Fibroblast of lung (primary cell): ENCODE measurements at regions not wholly inside any gene's neighbourhood (a gene's known extent, or its start where the extent isn't known, plus 50 kb on each side); places are given as distances from the start of the nearest gene placed in this dataset.

ENCODE experiments used
- DNase-seq, 2 donors: peaks; one replicate each; pipeline versions ENCODE4 v3.0.0 to v3.0.0-alpha.2; 2010; ENCODE audit warnings: low read depth in 2 of 2
- H2AFZ ChIP-seq: 2 replicates; pipeline ENCODE4 v1.5.1; 2012; ENCODE audit warnings: low read length, control low read depth, inconsistent platforms
- H3K27ac ChIP-seq: 2 replicates; pipeline ENCODE4 v1.5.1; 2011; ENCODE audit warnings: low read length, control low read depth; ENCODE audit not compliant: insufficient read depth
- H3K27me3 ChIP-seq: 2 replicates; pipeline ENCODE4 v1.5.1; 2011; ENCODE audit warnings: mild to moderate bottlenecking, low read length; ENCODE audit not compliant: control insufficient read depth, insufficient read depth
- H3K36me3 ChIP-seq: 2 replicates; pipeline ENCODE4 v1.5.1; 2011; ENCODE audit warnings: low read length; ENCODE audit not compliant: control insufficient read depth, insufficient read depth
- H3K4me1 ChIP-seq: 2 replicates; pipeline ENCODE4 v1.5.1; 2011; ENCODE audit warnings: low read length; ENCODE audit not compliant: control insufficient read depth, insufficient read depth; ENCODE audit errors: extremely low read depth
- H3K4me2 ChIP-seq: 2 replicates; pipeline ENCODE4 v1.5.1; 2011; ENCODE audit warnings: low read length, control low read depth; ENCODE audit not compliant: insufficient read depth; ENCODE audit errors: extremely low read depth
- H3K4me3 ChIP-seq, 4 experiments: fragments of 200-600 bp in 1 of 4; sonication (generic) in 1 of 4; replicated peaks in 1 of 4; 2 replicates each; pipeline ENCODE4 v1.5.1; 2011 to 2016; ENCODE audit warnings: low read length in 4 of 4, low read depth in 3 of 4, mild to moderate bottlenecking in 3 of 4, control low read depth in 2 of 4, inconsistent platforms in 1 of 4, mixed read lengths in 1 of 4; ENCODE audit not compliant: insufficient read depth in 1 of 4; ENCODE audit errors: control extremely low read depth in 1 of 4
- H3K79me2 ChIP-seq: 2 replicates; pipeline ENCODE4 v1.5.1; 2012; ENCODE audit warnings: mild to moderate bottlenecking, low read length, inconsistent platforms; ENCODE audit not compliant: control insufficient read depth, insufficient read depth
- H3K9ac ChIP-seq: 2 replicates; pipeline ENCODE4 v1.5.1; 2011; ENCODE audit warnings: mild to moderate bottlenecking, low read length, control low read depth; ENCODE audit not compliant: insufficient read depth
- H3K9me3 ChIP-seq: 2 replicates; pipeline ENCODE4 v1.5.1; 2012; ENCODE audit warnings: low read depth, low read length; ENCODE audit not compliant: control insufficient read depth, insufficient read depth
- H4K20me1 ChIP-seq: 2 replicates; pipeline ENCODE4 v1.5.1; 2011; ENCODE audit warnings: low read length; ENCODE audit not compliant: control insufficient read depth, insufficient read depth; ENCODE audit errors: extremely low read depth
- EZH2 ChIP-seq: IDR thresholded peaks from 2 replicates; pipeline ENCODE4 v1.5.1; 2012; ENCODE audit warnings: low read length, control low read depth, mild to moderate bottlenecking; ENCODE audit errors: missing control alignments
- TF ChIP-seq, protein P1 (sequence below), 2 donors: IDR thresholded peaks in 1 of 2; conservative IDR thresholded peaks in 1 of 2; 1 replicate in 1 of 2; 2 replicates in 1 of 2; pipeline ENCODE4 v1.5.1; 2011 to 2012; ENCODE audit warnings: low read length in 2 of 2, control low read depth in 1 of 2, inconsistent platforms in 1 of 2, low read depth in 1 of 2, mild to moderate bottlenecking in 1 of 2

DNA sequence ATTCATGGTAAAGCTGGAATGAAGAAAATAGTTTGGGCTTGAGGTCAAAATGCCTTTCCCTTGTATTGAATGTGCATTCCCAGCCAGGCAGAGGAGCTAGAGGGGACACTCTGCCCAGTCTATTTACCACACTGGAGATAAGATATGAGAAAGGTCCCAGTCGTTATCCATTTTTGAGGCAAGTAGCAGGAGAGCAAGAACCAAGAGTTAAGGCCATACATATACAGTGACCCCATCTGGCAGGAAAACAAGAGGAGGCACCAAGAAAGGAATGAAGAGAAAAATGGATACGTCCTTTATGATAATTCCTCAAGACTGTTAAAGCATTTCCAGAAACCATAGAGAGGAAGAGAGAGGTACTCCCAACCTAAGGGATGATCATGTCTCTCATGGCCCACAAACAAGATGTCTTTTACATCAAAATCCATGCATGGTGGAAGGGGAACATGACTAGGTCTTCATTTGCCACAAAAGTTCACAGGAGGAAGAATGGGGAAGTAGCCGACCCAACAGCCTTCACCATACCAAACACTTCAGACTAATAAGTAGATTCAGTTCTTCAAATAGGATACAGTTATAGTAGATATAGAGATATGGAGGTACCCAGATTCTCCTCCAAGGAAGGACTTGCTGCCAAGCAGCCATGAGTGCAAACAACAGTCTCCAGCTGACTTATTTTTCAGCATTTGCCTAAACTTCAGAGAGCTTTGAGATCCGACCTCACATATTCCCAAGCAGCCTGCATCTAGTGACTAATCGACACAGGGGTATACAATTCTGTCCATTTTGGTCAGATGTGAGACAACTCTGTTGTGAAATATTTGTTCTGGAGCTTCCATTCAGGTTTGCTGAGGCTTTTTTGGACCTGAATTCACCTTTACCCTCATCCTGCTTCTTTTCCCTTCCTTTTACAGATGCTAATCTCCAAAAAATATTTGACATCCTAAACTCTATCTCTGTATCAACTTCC is 61.1 kb upstream of the CCDC71L start:
- Histone ChIP-seq H3K27ac (no peak overlapping the region), H2AFZ (no peak overlapping the region), H3K9ac (no peak overlapping the region), H3K4me3 (no peak overlapping the region), H3K27me3 (no peaks in the 10 kb centered on the region), H4K20me1 (no peaks in the 10 kb centered on the region), H3K36me3 (no peaks in the 10 kb centered on the region), H3K4me2 (no peak overlapping the region), H3K79me2 (no peaks in the 10 kb centered on the region), H3K4me1 (peaks cover 12% of the 10 kb centered on the region), H3K9me3 (no peaks in the 10 kb centered on the region)
- TF ChIP-seq EZH2 = no peak
- TF ChIP-seq, protein P1, sequence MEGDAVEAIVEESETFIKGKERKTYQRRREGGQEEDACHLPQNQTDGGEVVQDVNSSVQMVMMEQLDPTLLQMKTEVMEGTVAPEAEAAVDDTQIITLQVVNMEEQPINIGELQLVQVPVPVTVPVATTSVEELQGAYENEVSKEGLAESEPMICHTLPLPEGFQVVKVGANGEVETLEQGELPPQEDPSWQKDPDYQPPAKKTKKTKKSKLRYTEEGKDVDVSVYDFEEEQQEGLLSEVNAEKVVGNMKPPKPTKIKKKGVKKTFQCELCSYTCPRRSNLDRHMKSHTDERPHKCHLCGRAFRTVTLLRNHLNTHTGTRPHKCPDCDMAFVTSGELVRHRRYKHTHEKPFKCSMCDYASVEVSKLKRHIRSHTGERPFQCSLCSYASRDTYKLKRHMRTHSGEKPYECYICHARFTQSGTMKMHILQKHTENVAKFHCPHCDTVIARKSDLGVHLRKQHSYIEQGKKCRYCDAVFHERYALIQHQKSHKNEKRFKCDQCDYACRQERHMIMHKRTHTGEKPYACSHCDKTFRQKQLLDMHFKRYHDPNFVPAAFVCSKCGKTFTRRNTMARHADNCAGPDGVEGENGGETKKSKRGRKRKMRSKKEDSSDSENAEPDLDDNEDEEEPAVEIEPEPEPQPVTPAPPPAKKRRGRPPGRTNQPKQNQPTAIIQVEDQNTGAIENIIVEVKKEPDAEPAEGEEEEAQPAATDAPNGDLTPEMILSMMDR (conservative IDR thresholded peaks at IDR 0.05 in 1 of 2, IDR thresholded peaks at IDR 0.05 in 1 of 2; ENCODE audit: low read depth in 1 of 2, low read length in 2 of 2) = no peak
- DNase-seq = peak in 1 of 2 donors; percentile 33

- Histone ChIP-seq H4K20me1 (no peaks in the 10 kb centered on the region), H3K4me1 (peaks cover 3% of the 10 kb centered on the region), H3K27ac (no peak overlapping the region), H3K4me2 (no peak overlapping the region), H3K79me2 (no peaks in the 10 kb centered on the region), H3K9me3 (no peaks in the 10 kb centered on the region), H3K4me3 (no peak overlapping the region), H3K9ac (no peak overlapping the region), H2AFZ (no peak overlapping the region), H3K27me3 (no peaks in the 10 kb centered on the region), H3K36me3 (no peaks in the 10 kb centered on the region)
- no peak for DNase-seq
- TF ChIP-seq, protein P1 (conservative IDR thresholded peaks at IDR 0.05 in 1 of 2, IDR thresholded peaks at IDR 0.05 in 1 of 2; ENCODE audit: low read depth in 1 of 2, low read length in 2 of 2) = no peak
- TF ChIP-seq EZH2 = no peak
Observed at GRCh38 chr7:106723398-106723797, 62.4 kb upstream of the CCDC71L start.

DNA sequence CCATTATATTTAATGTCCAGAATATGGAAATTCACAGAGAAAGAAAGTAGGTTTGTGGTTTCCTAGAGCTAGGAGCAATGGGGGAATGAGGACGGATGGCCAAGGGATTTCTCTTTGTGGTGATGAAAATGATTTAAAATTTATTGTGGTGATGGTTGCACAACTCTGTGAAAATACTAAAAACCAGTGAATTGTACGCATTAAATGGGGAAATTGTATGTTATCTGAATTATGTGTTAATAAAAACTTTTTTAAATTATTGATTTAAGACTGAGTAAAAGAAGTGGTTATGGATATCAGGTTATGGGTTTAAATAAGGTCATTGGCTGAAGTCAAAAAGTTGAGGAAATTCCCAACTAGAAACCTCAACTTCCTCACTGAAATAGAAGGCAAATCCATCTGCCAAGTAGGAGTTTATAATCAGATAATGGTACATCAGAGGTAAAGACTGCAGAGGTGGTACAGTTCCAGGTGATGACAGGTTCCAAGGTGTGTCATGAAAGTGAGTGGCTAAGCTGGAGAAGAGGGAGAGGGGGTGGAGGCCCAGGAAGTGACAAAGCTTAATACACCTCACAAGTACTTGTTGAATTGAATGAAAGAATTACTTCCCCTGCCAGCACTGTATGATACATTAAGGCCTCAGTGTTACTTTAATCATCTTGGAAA is 68.9 kb upstream of the CCDC71L start:
- H3K79me2 ChIP-seq = no peaks in the 10 kb centered on the region
- H3K27me3 ChIP-seq = no peaks in the 10 kb centered on the region
- H2AFZ ChIP-seq = no peak overlapping the region
- no peaks in the 10 kb centered on the region for H3K36me3 ChIP-seq
- H3K27ac ChIP-seq = no peak overlapping the region
- peaks cover 5% of the 10 kb centered on the region for H3K4me1 ChIP-seq
- no peak overlapping the region for H3K9ac ChIP-seq
- H3K4me2 ChIP-seq = no peak overlapping the region
- DNase-seq = peak in 1 of 2 donors; percentile 12
- H3K9me3 ChIP-seq = no peaks in the 10 kb centered on the region
- no peak overlapping the region for H3K4me3 ChIP-seq
- TF ChIP-seq EZH2 = no peak
- TF ChIP-seq, protein P1 (conservative IDR thresholded peaks at IDR 0.05 in 1 of 2, IDR thresholded peaks at IDR 0.05 in 1 of 2; ENCODE audit: low read depth in 1 of 2, low read length in 2 of 2) = no peak
- no peaks in the 10 kb centered on the region for H4K20me1 ChIP-seq
